HL-60 (cell line): ENCODE measurements at regions not wholly inside any gene's neighbourhood (a gene's known extent, or its start where the extent isn't known, plus 50 kb on each side); places are given as distances from the start of the nearest gene placed in this dataset.

Source experiments
- DNase-seq, 2 experiments: peaks; one replicate each; pipeline ENCODE4 v3.0.0-alpha.2; 2010 to 2020; ENCODE audit warnings: low read depth in 1 of 2, low spot score in 1 of 2
- H3K27ac ChIP-seq: fragments of 250-450 bp; sonication (Bioruptor Pico); replicated peaks from 2 replicates; pipeline ENCODE4 v1.5.1; 2020; ENCODE audit warnings: mild to moderate bottlenecking, moderate library complexity
- H3K27me3 ChIP-seq: fragments of 250-450 bp; sonication (Bioruptor Pico); 2 replicates; pipeline ENCODE4 v1.5.1; 2021; ENCODE audit warnings: mild to moderate bottlenecking, moderate library complexity; ENCODE audit not compliant: insufficient read depth, poor library complexity, severe bottlenecking
- H3K4me3 ChIP-seq: replicated peaks from 2 replicates; pipeline ENCODE4 v1.5.1; 2011; ENCODE audit warnings: mild to moderate bottlenecking, control low read depth, low read length; ENCODE audit not compliant: insufficient read depth
- GABPA ChIP-seq: IDR thresholded peaks from 2 replicates; pipeline ENCODE4 v1.6.1; 2012; ENCODE audit warnings: low read depth
- POLR2AphosphoS5 ChIP-seq: IDR thresholded peaks from 2 replicates; pipeline ENCODE4 v1.6.1; 2012; ENCODE audit warnings: low read depth
- REST ChIP-seq: IDR thresholded peaks from 2 replicates; pipeline ENCODE4 v1.6.1; 2012; ENCODE audit warnings: low read depth; ENCODE audit not compliant: insufficient replicate concordance
- SPI1 ChIP-seq: IDR thresholded peaks from 2 replicates; pipeline ENCODE4 v1.6.1; 2012; ENCODE audit warnings: low read depth, mild to moderate bottlenecking, borderline replicate concordance
- TF ChIP-seq, protein P1 (sequence below): IDR thresholded peaks from one replicate; pipeline ENCODE4 v1.5.1; 2011; ENCODE audit warnings: low read length, control low read depth, inconsistent platforms; ENCODE audit not compliant: insufficient read depth

GRCh38 chr1:207214453-207214852, 107.0 kb upstream of the CD55 start:
- Histone ChIP-seq H3K4me3 (no peak overlapping the region), H3K27ac (no peak overlapping the region), H3K27me3 (no peaks in the 10 kb centered on the region)
- TF ChIP-seq SPI1, result no peak
- no peak for TF ChIP-seq REST
- no peak for TF ChIP-seq POLR2AphosphoS5
- no peak for TF ChIP-seq GABPA
- TF ChIP-seq, protein P1, sequence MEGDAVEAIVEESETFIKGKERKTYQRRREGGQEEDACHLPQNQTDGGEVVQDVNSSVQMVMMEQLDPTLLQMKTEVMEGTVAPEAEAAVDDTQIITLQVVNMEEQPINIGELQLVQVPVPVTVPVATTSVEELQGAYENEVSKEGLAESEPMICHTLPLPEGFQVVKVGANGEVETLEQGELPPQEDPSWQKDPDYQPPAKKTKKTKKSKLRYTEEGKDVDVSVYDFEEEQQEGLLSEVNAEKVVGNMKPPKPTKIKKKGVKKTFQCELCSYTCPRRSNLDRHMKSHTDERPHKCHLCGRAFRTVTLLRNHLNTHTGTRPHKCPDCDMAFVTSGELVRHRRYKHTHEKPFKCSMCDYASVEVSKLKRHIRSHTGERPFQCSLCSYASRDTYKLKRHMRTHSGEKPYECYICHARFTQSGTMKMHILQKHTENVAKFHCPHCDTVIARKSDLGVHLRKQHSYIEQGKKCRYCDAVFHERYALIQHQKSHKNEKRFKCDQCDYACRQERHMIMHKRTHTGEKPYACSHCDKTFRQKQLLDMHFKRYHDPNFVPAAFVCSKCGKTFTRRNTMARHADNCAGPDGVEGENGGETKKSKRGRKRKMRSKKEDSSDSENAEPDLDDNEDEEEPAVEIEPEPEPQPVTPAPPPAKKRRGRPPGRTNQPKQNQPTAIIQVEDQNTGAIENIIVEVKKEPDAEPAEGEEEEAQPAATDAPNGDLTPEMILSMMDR, result no peak
- no peak for DNase-seq

DNA sequence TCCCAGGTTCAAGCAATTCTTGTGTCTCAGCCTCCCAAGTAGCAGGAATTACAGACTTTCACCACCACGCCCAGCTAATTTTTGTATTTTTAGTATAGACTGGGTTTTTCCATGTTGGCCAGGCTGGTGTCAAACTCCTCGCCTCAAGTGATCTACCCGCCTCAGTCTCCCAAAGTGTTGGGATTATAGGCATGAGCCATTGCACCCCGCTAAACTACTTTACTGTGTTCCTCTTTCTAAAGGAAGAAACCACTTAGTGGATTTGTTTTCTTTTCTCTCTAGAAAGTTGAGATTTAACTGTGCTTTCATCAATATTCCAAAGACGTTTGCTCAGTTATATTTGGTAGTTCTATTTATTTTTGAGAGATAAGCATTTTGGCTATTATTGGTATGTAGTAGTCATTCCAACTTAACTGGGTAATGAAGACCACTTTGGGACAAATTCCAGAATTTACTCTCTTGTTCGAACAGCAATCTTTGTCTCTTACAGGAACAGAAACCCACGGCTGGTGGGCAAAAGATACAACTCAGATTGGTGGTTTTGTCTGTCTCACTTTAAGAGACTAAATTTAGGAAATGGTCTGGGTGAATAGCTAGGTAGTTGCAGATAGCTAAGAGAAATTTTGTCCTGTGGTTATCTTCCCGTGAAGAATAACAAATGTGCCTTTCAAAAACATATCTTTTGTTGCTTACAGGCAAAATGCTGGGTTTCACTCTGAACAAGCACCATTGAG, 103.5 kb upstream of the CD55 start:
- TF ChIP-seq SPI1 (no peak), REST (no peak), GABPA (no peak), POLR2AphosphoS5 (no peak)
- TF ChIP-seq, protein P1, result no peak
- Histone ChIP-seq H3K4me3 (no peak overlapping the region), H3K27me3 (no peaks in the 10 kb centered on the region), H3K27ac (no peak overlapping the region)
- DNase-seq, result no peak

DNA sequence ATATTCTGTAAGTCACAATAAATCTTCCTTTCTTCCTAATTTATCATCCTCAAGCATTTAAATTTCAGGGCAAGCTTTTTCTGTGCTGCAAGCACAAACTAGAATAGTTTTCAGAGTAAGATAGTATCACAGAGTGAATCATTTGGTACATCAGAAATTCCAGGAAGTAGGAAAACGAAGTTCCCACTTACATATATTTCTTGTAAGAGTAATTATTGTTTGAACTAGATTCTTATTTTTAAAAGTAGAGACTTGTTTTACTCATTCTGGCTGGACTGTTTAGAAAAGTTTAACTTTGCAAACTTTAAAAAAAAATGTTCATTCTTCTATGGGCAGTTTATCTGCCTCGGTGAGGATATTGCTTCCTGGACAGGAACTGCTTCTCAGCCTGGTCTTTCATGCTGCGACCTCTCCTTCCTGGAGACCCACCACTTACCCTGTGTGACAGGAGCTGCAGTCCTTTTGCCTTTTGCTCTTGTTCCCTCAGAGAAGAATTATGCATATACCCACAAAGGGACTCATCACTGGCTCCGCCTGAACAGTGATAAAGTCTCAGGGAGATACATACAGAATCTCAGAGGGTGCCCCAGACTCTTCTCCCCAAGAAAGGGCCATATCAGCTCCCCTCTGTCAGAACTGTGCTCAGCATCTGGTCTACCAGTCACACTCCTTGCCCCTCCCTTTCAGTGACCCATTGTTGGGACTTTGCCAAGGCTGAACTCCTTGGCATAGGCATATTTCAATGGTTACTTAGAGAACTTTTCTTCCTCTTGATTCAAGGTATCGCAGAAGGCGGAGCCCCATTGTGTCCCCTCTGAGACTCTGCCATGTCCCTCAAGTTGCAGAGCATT, 102.7 kb upstream of the CD55 start:
- DNase-seq, result no peak
- TF ChIP-seq REST (no peak), SPI1 (no peak), GABPA (no peak)
- no peaks in the 10 kb centered on the region for H3K27me3 ChIP-seq
- no peak overlapping the region for H3K27ac ChIP-seq
- H3K4me3 ChIP-seq, result no peak overlapping the region
